ENCODE measurements at regions not wholly inside any gene's neighbourhood (a gene's known extent, or its start where the extent isn't known, plus 50 kb on each side); places are given as distances from the start of the nearest gene placed in this dataset.

DNA sequence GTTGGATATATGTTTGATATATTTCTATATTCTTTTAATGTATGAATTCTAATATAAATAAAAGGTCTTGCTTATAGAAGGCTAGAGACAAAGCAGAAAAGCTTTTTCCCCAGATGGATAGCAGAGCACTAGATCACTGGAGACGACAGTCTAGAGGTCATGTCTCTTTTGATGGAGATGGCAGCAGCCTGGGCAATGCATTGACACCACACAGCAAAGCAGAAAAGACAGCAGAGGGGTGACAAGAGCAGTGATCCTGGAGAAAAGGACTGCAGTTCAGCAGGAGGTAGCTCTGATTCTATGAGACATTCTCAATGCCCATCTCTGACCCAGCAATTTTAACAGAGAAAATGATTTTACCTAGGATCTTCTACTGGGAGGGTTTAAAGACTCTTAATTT lies 210.6 kb downstream of the DTHD1 start:
- H3K27ac ChIP-seq (ENCODE audit: low read depth, low read length), result no peak overlapping the region
- H3K9me3 ChIP-seq (ENCODE audit: control insufficient read depth, insufficient read depth, low read length), result no peaks in the 10 kb centered on the region
- no peaks in the 10 kb centered on the region for H3K27me3 ChIP-seq (ENCODE audit: control insufficient read depth, low read length)
- H3K79me2 ChIP-seq (ENCODE audit: control insufficient read depth, low read length), result no peaks in the 10 kb centered on the region
- no peaks in the 10 kb centered on the region for H3F3A ChIP-seq (ENCODE audit: control insufficient read depth, insufficient read depth)
- no peaks in the 10 kb centered on the region for H3K4me1 ChIP-seq (ENCODE audit: control insufficient read depth, low read length)
- no peaks in the 10 kb centered on the region for H3K36me3 ChIP-seq (ENCODE audit: control insufficient read depth, low read length)
- no peak overlapping the region for H3K4me3 ChIP-seq (ENCODE audit: low read length)
- H3K9me2 ChIP-seq (replicated peaks; ENCODE audit: control insufficient read depth, low read length), result no peaks in the 10 kb centered on the region
- no peak overlapping the region for H3K4me2 ChIP-seq (ENCODE audit: low read length)
- no peak for TF ChIP-seq EZH2phosphoT487 (IDR thresholded peaks at IDR 0.05; ENCODE audit: borderline replicate concordance, low read length)
- TF ChIP-seq, protein P1, sequence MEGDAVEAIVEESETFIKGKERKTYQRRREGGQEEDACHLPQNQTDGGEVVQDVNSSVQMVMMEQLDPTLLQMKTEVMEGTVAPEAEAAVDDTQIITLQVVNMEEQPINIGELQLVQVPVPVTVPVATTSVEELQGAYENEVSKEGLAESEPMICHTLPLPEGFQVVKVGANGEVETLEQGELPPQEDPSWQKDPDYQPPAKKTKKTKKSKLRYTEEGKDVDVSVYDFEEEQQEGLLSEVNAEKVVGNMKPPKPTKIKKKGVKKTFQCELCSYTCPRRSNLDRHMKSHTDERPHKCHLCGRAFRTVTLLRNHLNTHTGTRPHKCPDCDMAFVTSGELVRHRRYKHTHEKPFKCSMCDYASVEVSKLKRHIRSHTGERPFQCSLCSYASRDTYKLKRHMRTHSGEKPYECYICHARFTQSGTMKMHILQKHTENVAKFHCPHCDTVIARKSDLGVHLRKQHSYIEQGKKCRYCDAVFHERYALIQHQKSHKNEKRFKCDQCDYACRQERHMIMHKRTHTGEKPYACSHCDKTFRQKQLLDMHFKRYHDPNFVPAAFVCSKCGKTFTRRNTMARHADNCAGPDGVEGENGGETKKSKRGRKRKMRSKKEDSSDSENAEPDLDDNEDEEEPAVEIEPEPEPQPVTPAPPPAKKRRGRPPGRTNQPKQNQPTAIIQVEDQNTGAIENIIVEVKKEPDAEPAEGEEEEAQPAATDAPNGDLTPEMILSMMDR (IDR thresholded peaks at IDR 0.05; ENCODE audit: low read depth, low read length, poor library complexity, severe bottlenecking), result no peak
- H4K20me1 ChIP-seq (ENCODE audit: control insufficient read depth, insufficient read depth, low read depth, low read length), result no peaks in the 10 kb centered on the region

DNA sequence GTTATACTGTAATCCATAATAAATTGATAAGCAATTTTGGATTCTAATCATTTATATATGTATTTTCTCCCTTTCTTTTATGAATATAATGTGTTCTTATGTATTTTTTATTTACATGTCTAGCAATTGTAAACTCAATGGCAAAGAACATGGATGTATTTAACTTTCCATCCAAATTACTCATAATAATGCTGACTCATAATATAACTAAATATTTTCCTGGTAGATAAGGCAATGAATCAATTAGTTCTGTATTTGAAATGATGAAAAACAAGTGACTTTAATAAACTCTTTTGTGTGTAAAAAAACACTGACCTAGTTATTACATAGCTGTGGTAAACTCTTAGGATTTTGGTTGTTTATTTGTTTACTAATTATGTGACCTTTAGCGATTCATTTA lies 211.2 kb downstream of the DTHD1 start:
- no peaks in the 10 kb centered on the region for H3K27me3 ChIP-seq (ENCODE audit: control insufficient read depth, low read length)
- no peaks in the 10 kb centered on the region for H3K9me3 ChIP-seq (ENCODE audit: control insufficient read depth, insufficient read depth, low read length)
- H3F3A ChIP-seq (ENCODE audit: control insufficient read depth, insufficient read depth), result no peaks in the 10 kb centered on the region
- no peak for TF ChIP-seq EZH2phosphoT487 (IDR thresholded peaks at IDR 0.05; ENCODE audit: borderline replicate concordance, low read length)
- TF ChIP-seq, protein P1 (IDR thresholded peaks at IDR 0.05; ENCODE audit: low read depth, low read length, poor library complexity, severe bottlenecking), result no peak
- H3K9me2 ChIP-seq (replicated peaks; ENCODE audit: control insufficient read depth, low read length), result no peaks in the 10 kb centered on the region
- no peaks in the 10 kb centered on the region for H3K4me1 ChIP-seq (ENCODE audit: control insufficient read depth, low read length)
- no peaks in the 10 kb centered on the region for H4K20me1 ChIP-seq (ENCODE audit: control insufficient read depth, insufficient read depth, low read depth, low read length)
- H3K27ac ChIP-seq (ENCODE audit: low read depth, low read length), result no peak overlapping the region
- no peak overlapping the region for H3K4me3 ChIP-seq (ENCODE audit: low read length)
- no peaks in the 10 kb centered on the region for H3K79me2 ChIP-seq (ENCODE audit: control insufficient read depth, low read length)
- no peak overlapping the region for H3K4me2 ChIP-seq (ENCODE audit: low read length)
- H3K36me3 ChIP-seq (ENCODE audit: control insufficient read depth, low read length), result no peaks in the 10 kb centered on the region

DNA sequence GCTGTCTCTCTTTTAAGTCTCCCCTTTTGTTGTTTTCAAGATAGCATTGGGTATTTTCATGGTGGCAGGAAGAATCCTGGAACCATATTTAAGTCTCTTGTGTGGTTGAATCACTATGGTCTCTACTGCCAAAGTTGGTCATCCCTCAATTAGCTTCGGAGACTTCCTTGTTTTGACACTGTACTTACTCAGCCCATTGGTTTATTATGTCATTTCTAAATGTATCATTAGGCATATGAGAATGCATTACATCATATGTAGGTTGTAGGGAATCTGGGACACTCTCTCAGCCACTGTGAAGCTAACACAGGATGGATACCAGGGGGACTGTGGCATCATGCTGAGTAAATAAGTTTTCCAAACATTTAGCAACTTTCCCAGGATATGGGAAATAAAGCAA lies 211.8 kb downstream of the DTHD1 start:
- Histone ChIP-seq H3K4me2 (ENCODE audit: low read length) (no peak overlapping the region), H3K9me3 (ENCODE audit: control insufficient read depth, insufficient read depth, low read length) (no peaks in the 10 kb centered on the region), H3K79me2 (ENCODE audit: control insufficient read depth, low read length) (no peaks in the 10 kb centered on the region), H3K27me3 (ENCODE audit: control insufficient read depth, low read length) (no peaks in the 10 kb centered on the region), H3K4me3 (ENCODE audit: low read length) (no peak overlapping the region), H3K9me2 (replicated peaks; ENCODE audit: control insufficient read depth, low read length) (no peaks in the 10 kb centered on the region), H4K20me1 (ENCODE audit: control insufficient read depth, insufficient read depth, low read depth, low read length) (no peaks in the 10 kb centered on the region), H3K27ac (ENCODE audit: low read depth, low read length) (no peak overlapping the region), H3F3A (ENCODE audit: control insufficient read depth, insufficient read depth) (no peaks in the 10 kb centered on the region), H3K4me1 (ENCODE audit: control insufficient read depth, low read length) (no peaks in the 10 kb centered on the region), H3K36me3 (ENCODE audit: control insufficient read depth, low read length) (no peaks in the 10 kb centered on the region)
- no peak for TF ChIP-seq EZH2phosphoT487 (IDR thresholded peaks at IDR 0.05; ENCODE audit: borderline replicate concordance, low read length)
- TF ChIP-seq, protein P1 (IDR thresholded peaks at IDR 0.05; ENCODE audit: low read depth, low read length, poor library complexity, severe bottlenecking), result no peak

DNA sequence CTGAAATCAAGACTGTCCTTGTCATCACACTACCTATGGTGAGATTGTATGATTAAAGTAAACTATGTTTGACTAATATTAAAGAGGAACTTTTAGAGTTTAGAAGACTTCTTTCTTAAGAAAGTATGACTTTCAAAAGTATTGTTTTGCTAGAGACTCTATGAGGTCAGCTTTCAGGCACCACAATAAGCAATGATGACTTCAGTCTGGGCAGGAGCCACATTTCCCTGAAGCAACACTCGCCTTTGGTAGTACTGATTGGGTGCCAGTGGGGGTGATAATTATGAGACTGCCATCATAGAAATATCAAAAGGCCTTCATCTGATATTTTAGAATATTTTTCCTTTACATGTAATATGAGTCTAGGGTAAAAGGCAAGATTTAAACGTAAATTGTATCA lies 212.6 kb downstream of the DTHD1 start:
- TF ChIP-seq, protein P1 (IDR thresholded peaks at IDR 0.05; ENCODE audit: low read depth, low read length, poor library complexity, severe bottlenecking), result no peak
- TF ChIP-seq EZH2phosphoT487 (IDR thresholded peaks at IDR 0.05; ENCODE audit: borderline replicate concordance, low read length), result no peak
- H4K20me1 ChIP-seq (ENCODE audit: control insufficient read depth, insufficient read depth, low read depth, low read length), result no peaks in the 10 kb centered on the region

More for the DNA sequence above, 212.6 kb downstream of the DTHD1 start:
- H3K79me2 ChIP-seq (ENCODE audit: control insufficient read depth, low read length), result no peaks in the 10 kb centered on the region
- no peaks in the 10 kb centered on the region for H3K4me1 ChIP-seq (ENCODE audit: control insufficient read depth, low read length)
- H3K4me2 ChIP-seq (ENCODE audit: low read length), result no peak overlapping the region
- no peaks in the 10 kb centered on the region for H3K9me3 ChIP-seq (ENCODE audit: control insufficient read depth, insufficient read depth, low read length)
- no peaks in the 10 kb centered on the region for H3K9me2 ChIP-seq (replicated peaks; ENCODE audit: control insufficient read depth, low read length)
- H3F3A ChIP-seq (ENCODE audit: control insufficient read depth, insufficient read depth), result no peaks in the 10 kb centered on the region
- no peaks in the 10 kb centered on the region for H3K36me3 ChIP-seq (ENCODE audit: control insufficient read depth, low read length)
- H3K4me3 ChIP-seq (ENCODE audit: low read length), result no peak overlapping the region
- no peak overlapping the region for H3K27ac ChIP-seq (ENCODE audit: low read depth, low read length)
- H3K27me3 ChIP-seq (ENCODE audit: control insufficient read depth, low read length), result no peaks in the 10 kb centered on the region
